Breast epithelium (tissue), 4 donors: ENCODE measurements at regions not wholly inside any gene's neighbourhood (a gene's known extent, or its start where the extent isn't known, plus 50 kb on each side); places are given as distances from the start of the nearest gene placed in this dataset.
"Not testable (repeated sequence)": the region's sequence is repeated elsewhere in the genome, so short reads cannot be mapped to it uniquely, and the experiment has no call there.

Experiments used
- DNase-seq, 2 donors: peaks; one replicate each; pipeline ENCODE4 v3.0.0-alpha.2; 2019; ENCODE audit warnings: low spot score in 2 of 2
- H3K27ac ChIP-seq, 2 donors: fragments of 200-600 bp; sonication (generic) in 1 of 2; one replicate each; pipeline ENCODE4 v1.5.1; 2016 to 2019; ENCODE audit warnings: mild to moderate bottlenecking in 1 of 2
- H3K27me3 ChIP-seq, 2 donors: fragments of 200-600 bp; sonication (generic) in 1 of 2; one replicate each; pipeline versions ENCODE4 v1.5.1 to v1.6.0; 2017 to 2019; ENCODE audit warnings: control low read depth in 1 of 2, mild to moderate bottlenecking in 1 of 2
- H3K36me3 ChIP-seq: fragments of 200-600 bp; one replicate; pipeline ENCODE4 v1.5.1; 2019
- H3K4me1 ChIP-seq, 2 donors: fragments of 200-600 bp; sonication (generic); one replicate each; pipeline ENCODE4 v1.5.1; 2016 to 2019; ENCODE audit warnings: control low read depth in 1 of 2
- H3K4me3 ChIP-seq, 3 donors: fragments of 200-600 bp; sonication (generic); 1 replicate in 2 of 3; 2 replicates in 1 of 3; pipeline ENCODE4 v1.5.1; 2016 to 2019; ENCODE audit warnings: mild to moderate bottlenecking in 3 of 3, moderate library complexity in 2 of 3
- H3K9me3 ChIP-seq, 2 donors: fragments of 200-600 bp; sonication (generic) in 1 of 2; one replicate each; pipeline ENCODE4 v1.5.1; 2016 to 2019; ENCODE audit warnings: control low read depth in 1 of 2
- POLR2A ChIP-seq: fragments of 450-650 bp; IDR thresholded peaks from one replicate; pipeline ENCODE4 v1.6.1; 2016; ENCODE audit warnings: antibody characterized with exemption, mild to moderate bottlenecking, moderate library complexity
- POLR2AphosphoS5 ChIP-seq, 3 donors: sonication (generic); formaldehyde crosslinking; IDR thresholded peaks; one replicate each; pipeline ENCODE4 v1.6.1; 2017; ENCODE audit warnings: antibody characterized with exemption in 3 of 3
- intact Hi-C: fragments of 100-400 bp; cut with DNase I; formaldehyde crosslinking; loops from one replicate; pipeline ENCODE4 v1.15.1; 2023; ENCODE audit warnings: low total_unique reads
- TF ChIP-seq, protein P1 (sequence below), 3 donors: fragments of 450-650 bp; IDR thresholded peaks; one replicate each; pipeline ENCODE4 v1.5.1; 2016 to 2017; ENCODE audit warnings: antibody characterized with exemption in 3 of 3, mild to moderate bottlenecking in 3 of 3, moderate library complexity in 3 of 3

DNA sequence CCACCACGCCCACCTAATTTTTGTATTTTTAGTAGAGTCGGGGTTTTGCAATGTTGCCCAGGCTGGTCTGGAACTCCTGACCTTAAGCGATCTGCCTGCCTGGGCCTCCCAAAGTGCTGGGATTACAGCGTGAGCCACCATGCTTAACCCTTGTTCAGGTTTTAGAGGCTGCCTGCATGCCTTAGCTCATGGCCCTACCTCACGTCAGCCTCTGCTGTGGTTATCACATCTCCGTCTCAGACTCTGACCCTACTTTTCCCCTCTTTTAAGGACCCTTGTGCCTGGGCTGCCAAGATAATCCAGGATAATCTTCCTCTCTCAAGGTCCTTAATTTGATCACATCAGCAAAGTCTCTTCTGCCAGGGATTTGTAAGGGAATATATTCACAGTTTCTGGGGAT, 98.2 kb upstream of the PMAIP1 start:
- intact Hi-C loops: no loop called here
- DNase-seq: no peak
- H3K36me3 ChIP-seq: no peaks in the 10 kb centered on the region
- no peak overlapping the region for H3K27ac ChIP-seq
- no peaks in the 10 kb centered on the region for H3K27me3 ChIP-seq
- no peak overlapping the region for H3K4me3 ChIP-seq
- H3K9me3 ChIP-seq: no peaks in the 10 kb centered on the region
- no peak for TF ChIP-seq POLR2A
- TF ChIP-seq, protein P1, sequence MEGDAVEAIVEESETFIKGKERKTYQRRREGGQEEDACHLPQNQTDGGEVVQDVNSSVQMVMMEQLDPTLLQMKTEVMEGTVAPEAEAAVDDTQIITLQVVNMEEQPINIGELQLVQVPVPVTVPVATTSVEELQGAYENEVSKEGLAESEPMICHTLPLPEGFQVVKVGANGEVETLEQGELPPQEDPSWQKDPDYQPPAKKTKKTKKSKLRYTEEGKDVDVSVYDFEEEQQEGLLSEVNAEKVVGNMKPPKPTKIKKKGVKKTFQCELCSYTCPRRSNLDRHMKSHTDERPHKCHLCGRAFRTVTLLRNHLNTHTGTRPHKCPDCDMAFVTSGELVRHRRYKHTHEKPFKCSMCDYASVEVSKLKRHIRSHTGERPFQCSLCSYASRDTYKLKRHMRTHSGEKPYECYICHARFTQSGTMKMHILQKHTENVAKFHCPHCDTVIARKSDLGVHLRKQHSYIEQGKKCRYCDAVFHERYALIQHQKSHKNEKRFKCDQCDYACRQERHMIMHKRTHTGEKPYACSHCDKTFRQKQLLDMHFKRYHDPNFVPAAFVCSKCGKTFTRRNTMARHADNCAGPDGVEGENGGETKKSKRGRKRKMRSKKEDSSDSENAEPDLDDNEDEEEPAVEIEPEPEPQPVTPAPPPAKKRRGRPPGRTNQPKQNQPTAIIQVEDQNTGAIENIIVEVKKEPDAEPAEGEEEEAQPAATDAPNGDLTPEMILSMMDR (IDR thresholded peaks at IDR 0.05): no peak
- TF ChIP-seq POLR2AphosphoS5 (IDR thresholded peaks at IDR 0.05): no peak
- H3K4me1 ChIP-seq: no peaks in the 10 kb centered on the region

DNA sequence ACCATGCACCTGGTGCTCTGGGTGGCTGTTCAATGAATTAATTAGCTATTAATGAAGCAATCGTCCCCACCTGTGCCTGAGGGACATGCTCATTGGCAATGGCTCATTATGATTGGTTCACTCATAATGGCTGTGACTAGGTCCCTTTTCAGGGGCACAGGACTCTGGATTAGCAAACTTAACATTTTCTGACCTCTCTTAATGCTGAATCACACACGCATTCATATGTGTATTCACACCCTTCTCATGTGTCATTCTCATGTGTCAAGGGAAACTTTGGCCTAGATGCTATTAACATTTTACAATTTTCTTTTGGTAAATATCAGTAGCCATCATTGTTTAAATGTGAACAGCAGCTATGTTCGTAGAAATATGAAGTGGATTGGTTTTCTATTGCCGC, 98.9 kb upstream of the PMAIP1 start:
- H3K4me3 ChIP-seq: no peak overlapping the region
- DNase-seq: no peak
- no peaks in the 10 kb centered on the region for H3K9me3 ChIP-seq
- TF ChIP-seq POLR2A: no peak
- TF ChIP-seq, protein P1 (IDR thresholded peaks at IDR 0.05): no peak
- TF ChIP-seq POLR2AphosphoS5 (IDR thresholded peaks at IDR 0.05): no peak
- no peak overlapping the region for H3K27ac ChIP-seq
- H3K4me1 ChIP-seq: no peaks in the 10 kb centered on the region
- H3K36me3 ChIP-seq: no peaks in the 10 kb centered on the region
- intact Hi-C loops: no loop called here
- H3K27me3 ChIP-seq: no peaks in the 10 kb centered on the region

DNA sequence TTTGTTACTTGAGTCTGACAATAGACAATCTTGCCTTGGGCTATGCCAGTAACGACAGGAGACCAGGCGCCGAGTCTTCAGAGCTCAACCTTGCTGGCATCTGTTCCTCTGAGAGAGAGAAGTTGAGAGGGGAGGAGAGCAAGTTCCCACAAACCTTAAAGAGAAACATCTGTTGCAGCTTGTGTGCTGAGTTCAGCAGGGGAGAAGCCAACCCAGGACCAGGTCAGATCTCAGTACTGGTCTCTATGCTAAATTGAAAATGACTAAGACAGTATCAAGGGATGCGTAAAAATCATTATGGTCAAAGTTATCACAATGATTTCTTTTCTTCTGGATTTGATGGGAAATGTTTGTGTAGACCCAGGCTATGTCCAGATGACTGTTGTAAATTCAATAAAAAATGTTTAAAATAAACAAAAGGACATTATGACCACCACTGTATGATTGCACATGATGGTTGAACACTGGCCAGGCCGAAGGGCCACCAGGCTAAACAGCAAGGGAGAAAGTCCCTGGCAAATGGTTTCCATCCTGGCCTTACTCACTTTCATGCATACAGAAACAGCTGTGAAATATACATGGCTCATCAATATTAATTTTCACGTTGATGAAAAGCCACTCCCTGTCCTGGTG, 100.3 kb upstream of the PMAIP1 start:
- intact Hi-C loops: no loop called here
- no peak overlapping the region for H3K4me3 ChIP-seq

DNA sequence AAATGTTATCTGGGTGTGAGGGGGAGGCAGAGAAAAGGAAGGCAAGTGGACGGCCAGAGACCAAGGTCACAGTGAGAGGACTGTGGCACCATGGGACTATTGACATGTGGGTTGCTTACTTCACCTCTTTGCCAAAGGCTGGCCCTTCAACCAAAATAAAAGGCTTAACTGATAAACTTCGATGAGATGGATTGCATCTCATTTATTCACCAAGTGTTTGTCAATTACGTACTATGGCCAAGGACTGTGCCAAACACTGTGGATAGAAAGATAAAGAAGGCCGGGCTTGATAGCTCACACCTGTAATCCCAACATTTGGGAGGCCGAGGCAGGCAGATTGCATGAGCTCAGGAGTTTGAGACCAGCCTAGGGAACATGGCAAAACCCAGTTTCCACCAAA, 98.7 kb upstream of the CCBE1 start:
- Histone ChIP-seq H3K4me1 (no peaks in the 10 kb centered on the region), H3K36me3 (no peaks in the 10 kb centered on the region), H3K4me3 (no peak overlapping the region), H3K9me3 (no peaks in the 10 kb centered on the region), H3K27me3 (no peaks in the 10 kb centered on the region), H3K27ac (no peak overlapping the region)
- no peak for TF ChIP-seq POLR2A
- TF ChIP-seq, protein P1 (IDR thresholded peaks at IDR 0.05): no peak
- no peak for TF ChIP-seq POLR2AphosphoS5 (IDR thresholded peaks at IDR 0.05)
- intact Hi-C loops: no loop called here
- no peak for DNase-seq

More for the DNA sequence above, 100.3 kb upstream of the PMAIP1 start:
- Histone ChIP-seq H3K27me3 (no peaks in the 10 kb centered on the region), H3K4me1 (no peaks in the 10 kb centered on the region), H3K9me3 (no peaks in the 10 kb centered on the region), H3K36me3 (no peaks in the 10 kb centered on the region), H3K27ac (no peak overlapping the region)
- TF ChIP-seq, protein P1 (IDR thresholded peaks at IDR 0.05): no peak
- TF ChIP-seq POLR2A (no peak), POLR2AphosphoS5 (IDR thresholded peaks at IDR 0.05) (no peak)
- no peak for DNase-seq

DNA sequence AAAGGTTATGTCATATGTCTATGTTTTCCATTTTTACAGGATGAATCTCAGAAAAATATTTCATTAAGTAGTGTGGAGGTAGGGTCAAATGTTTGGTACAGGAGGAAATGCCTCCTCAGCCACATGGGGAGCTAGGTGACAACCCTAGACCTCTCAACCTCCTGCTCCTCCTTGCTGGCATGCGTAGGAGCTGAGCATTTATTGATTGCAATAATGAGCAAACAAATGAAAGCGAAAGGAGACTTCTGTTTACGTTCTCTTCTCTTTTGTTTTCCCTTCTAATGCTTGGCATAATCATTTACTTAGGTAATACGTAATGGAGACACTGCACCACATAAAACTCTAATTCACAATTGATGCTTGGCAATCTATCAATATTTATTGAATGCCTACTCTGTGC, 95.1 kb upstream of the CCBE1 start:
- TF ChIP-seq POLR2A (no peak), POLR2AphosphoS5 (IDR thresholded peaks at IDR 0.05) (no peak)
- TF ChIP-seq, protein P1 (IDR thresholded peaks at IDR 0.05): no peak
- Histone ChIP-seq H3K4me3 (no peak overlapping the region), H3K36me3 (no peaks in the 10 kb centered on the region), H3K27me3 (no peaks in the 10 kb centered on the region), H3K9me3 (no peaks in the 10 kb centered on the region), H3K4me1 (no peaks in the 10 kb centered on the region), H3K27ac (no peak overlapping the region)
- intact Hi-C loops: no loop called here
- no peak for DNase-seq

DNA sequence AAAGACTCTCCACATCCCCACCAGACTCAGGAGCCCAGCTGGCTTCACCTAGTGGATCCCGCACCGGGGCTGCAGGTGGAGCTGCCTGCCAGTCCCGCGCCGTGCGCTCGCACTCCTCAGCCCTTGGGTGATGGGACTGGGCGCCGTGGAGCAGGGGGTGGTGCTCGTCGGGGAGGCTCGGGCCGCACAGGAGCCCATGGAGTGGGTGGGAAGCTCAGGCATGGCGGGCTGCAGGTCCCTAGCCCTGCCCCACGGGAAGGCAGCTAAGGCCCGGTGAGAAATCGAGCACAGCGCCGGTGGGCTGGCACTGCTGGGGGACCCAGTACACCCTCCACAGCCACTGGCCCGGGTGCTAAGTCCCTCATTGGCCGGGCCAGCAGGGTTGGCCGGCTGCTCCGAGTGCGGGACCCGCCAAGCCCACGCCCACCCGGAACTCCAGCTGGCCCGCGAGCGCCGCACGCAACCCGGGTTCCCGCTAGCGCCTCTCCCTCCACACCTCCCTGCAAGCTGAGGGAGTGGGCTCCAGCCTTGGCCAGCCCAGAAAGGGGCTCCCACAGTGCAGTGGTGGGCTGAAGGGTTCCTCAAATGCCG, 93.2 kb upstream of the CCBE1 start:
- H3K4me1 ChIP-seq, H3K36me3 ChIP-seq, H3K27me3 ChIP-seq, DNase-seq, H3K27ac ChIP-seq, H3K4me3 ChIP-seq, intact Hi-C loops, H3K9me3 ChIP-seq: not testable (repeated sequence)
